ENCODE measurements at regions not wholly inside any gene's neighbourhood (a gene's known extent, or its start where the extent isn't known, plus 50 kb on each side); places are given as distances from the start of the nearest gene placed in this dataset.

- Histone ChIP-seq H3K4me3 (no peak overlapping the region), H3K4me1 (peaks cover 0 to 34% (median 13%) of the 10 kb centered on the region in 3 donors), H3K36me3 (no peaks in the 10 kb centered on the region), H3K27me3 (no peaks in the 10 kb centered on the region), H3K27ac (no peak overlapping the region), H3K9me3 (no peaks in the 10 kb centered on the region)
- intact Hi-C loops (cut with DNase I) = no loop called here
- DNase-seq = no peak
- no peak for TF ChIP-seq CTCF (IDR thresholded peaks at IDR 0.05)
- TF ChIP-seq POLR2A (IDR thresholded peaks at IDR 0.05) = no peak
Observed at GRCh38 chr4:123896446-123897071, 500.0 kb downstream of the SPRY1 start.

DNA sequence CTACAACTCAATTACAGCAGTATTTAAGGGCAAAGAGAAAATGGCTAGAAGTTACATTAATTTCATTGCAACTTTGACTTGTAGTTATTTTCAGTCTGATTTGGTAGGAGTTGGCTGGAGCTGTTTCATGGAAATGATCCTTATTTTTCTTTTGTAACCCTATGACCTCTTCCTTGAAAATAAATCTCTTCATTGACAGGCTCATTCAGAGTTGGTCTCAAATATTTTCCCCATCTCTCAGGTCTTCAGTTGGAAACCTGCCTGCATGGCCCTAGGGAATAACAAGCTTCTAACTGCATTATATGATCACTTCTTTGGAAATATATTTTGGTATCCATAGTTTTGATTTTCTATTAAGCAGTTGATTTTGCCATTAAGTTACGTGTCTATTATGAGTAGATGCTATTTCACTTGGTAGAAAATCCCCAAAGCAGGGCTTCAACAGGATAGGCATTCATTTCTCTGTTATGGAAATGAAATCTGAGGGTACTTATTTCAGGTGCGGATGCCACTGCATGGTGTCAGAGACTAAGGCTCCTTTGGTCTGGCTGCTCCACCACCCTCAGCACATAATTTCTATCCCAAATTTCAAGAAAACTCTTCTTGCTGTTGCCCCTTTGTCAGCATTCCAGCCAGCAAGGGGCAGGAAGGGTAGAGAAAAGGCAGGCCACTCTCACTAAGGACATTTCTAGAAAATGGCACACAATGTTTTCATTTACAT, 502.5 kb downstream of the SPRY1 start:
- no peak for TF ChIP-seq CTCF (IDR thresholded peaks at IDR 0.05)
- TF ChIP-seq POLR2A (IDR thresholded peaks at IDR 0.05) = no peak
- DNase-seq = no peak
- WGBS, 2 donors = 86 to 87% methylated on average over 2 of the region's 2 CpGs
- Histone ChIP-seq H3K4me1 (peaks cover 0 to 15% (median 6%) of the 10 kb centered on the region in 3 donors), H3K27me3 (no peaks in the 10 kb centered on the region), H3K4me3 (no peak overlapping the region), H3K9me3 (no peaks in the 10 kb centered on the region), H3K27ac (no peak overlapping the region), H3K36me3 (no peaks in the 10 kb centered on the region)
- intact Hi-C loops (cut with DNase I) = no loop called here

DNA sequence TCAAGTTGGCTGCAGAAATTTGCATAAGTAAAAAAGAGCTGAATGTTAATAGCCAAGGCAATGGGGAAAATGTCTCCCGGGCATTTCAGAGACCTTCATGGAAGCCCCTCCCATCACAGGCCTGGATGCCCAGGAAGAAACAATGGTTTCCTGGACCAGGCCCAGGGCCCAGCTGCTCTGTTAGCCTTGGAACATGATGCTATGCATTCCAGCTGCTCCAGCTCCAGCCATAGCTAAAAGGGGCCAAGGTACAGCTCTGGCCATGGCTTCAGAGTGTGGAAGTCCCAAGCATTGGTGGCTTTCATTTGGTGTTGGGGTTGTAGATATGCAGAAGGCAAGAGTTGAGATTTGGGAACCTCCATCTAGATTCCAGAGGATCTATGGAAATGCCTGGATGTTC, 508.3 kb downstream of the SPRY1 start:
- intact Hi-C loops (cut with DNase I) = no loop called here
- no peak for DNase-seq
- Histone ChIP-seq H3K27me3 (no peaks in the 10 kb centered on the region), H3K27ac (no peak overlapping the region), H3K9me3 (no peaks in the 10 kb centered on the region), H3K4me1 (peaks cover 0 to 6% (median 0%) of the 10 kb centered on the region in 3 donors), H3K4me3 (no peak overlapping the region), H3K36me3 (no peaks in the 10 kb centered on the region)
- TF ChIP-seq CTCF (IDR thresholded peaks at IDR 0.05) (no peak), POLR2A (IDR thresholded peaks at IDR 0.05) (no peak)
- WGBS, 2 donors = 79 to 88% methylated on average over 1 of the region's 1 CpG

GRCh38 chr4:123913598-123913997, 517.0 kb downstream of the SPRY1 start:
- H3K27me3 ChIP-seq = no peaks in the 10 kb centered on the region
- TF ChIP-seq CTCF (IDR thresholded peaks at IDR 0.05) = no peak
- no peak for TF ChIP-seq POLR2A (IDR thresholded peaks at IDR 0.05)
- H3K4me3 ChIP-seq = no peak overlapping the region
- DNase-seq = no peak
- H3K4me1 ChIP-seq = no peaks in the 10 kb centered on the region
- no peaks in the 10 kb centered on the region for H3K9me3 ChIP-seq
- H3K27ac ChIP-seq = no peak overlapping the region
- H3K36me3 ChIP-seq = no peaks in the 10 kb centered on the region
- intact Hi-C loops (cut with DNase I) = no loop called here

- intact Hi-C loops (cut with DNase I) = no loop called here
- no peak for DNase-seq
- Histone ChIP-seq H3K4me1 (no peaks in the 10 kb centered on the region), H3K9me3 (no peaks in the 10 kb centered on the region), H3K4me3 (no peak overlapping the region), H3K27ac (no peak overlapping the region), H3K36me3 (no peaks in the 10 kb centered on the region), H3K27me3 (no peaks in the 10 kb centered on the region)
- 88 to 92% methylated on average over 2 of the region's 2 CpGs for WGBS, 2 donors
- TF ChIP-seq CTCF (IDR thresholded peaks at IDR 0.05) = no peak
Observed at GRCh38 chr4:123916821-123917220, 520.2 kb downstream of the SPRY1 start.

Data from esophagus squamous epithelium (tissue), 5 donors.